IMR-90 (cell line): ENCODE measurements at regions not wholly inside any gene's neighbourhood (a gene's known extent, or its start where the extent isn't known, plus 50 kb on each side); places are given as distances from the start of the nearest gene placed in this dataset.

Experiments used
- ATAC-seq: fragments of 200-7000 bp; cut with Tn5 transposase; 2 replicates; pipeline ENCODE4 v1.9.1; 2020; ENCODE audit warnings: low read depth, mild to moderate bottlenecking, moderate library complexity
- BruUV-seq: library from RNA; stranded (reverse); fragments of 400-500 nt; replicated peaks from 2 replicates; lab custom pipeline; 2021; lab: Mats Ljungman, UMichigan
- CTCF ChIA-PET: fragments of 300-600 bp; formaldehyde crosslinking; extraction: SDS; loops from one replicate; lab custom pipeline; 2021; ENCODE audit warnings: antibody characterized with exemption; lab: Yijun Ruan, JAX
- POLR2A ChIA-PET: fragments of 300-600 bp; sonication (Branson Sonifier 250); formaldehyde crosslinking; loops from one replicate; lab custom pipeline; 2022; ENCODE audit warnings: antibody characterized with exemption; ENCODE audit not compliant: unreplicated experiment; lab: Charles Lee
- DNase-seq: peaks from one replicate; pipeline ENCODE4 v3.0.0; 2013
- H2AFZ ChIP-seq: replicated peaks from 2 replicates; pipeline ENCODE3; 2013; ENCODE audit warnings: low read length, mild to moderate bottlenecking; ENCODE audit not compliant: poor library complexity
- H2AK5ac ChIP-seq: 2 replicates; pipeline ENCODE4 v1.6.1; 2013; ENCODE audit warnings: low read depth, low read length, inconsistent platforms
- H2AK9ac ChIP-seq: replicated peaks from 2 replicates; pipeline ENCODE3; 2013; ENCODE audit warnings: mild to moderate bottlenecking, low read depth, low read length, moderate library complexity; ENCODE audit not compliant: poor library complexity
- H2BK120ac ChIP-seq: 2 replicates; pipeline ENCODE4 v1.6.1; 2013; ENCODE audit warnings: low read depth, low read length, inconsistent platforms
- H2BK15ac ChIP-seq: 3 replicates; pipeline ENCODE4 v1.6.1; 2013; ENCODE audit warnings: low read depth, low read length, inconsistent platforms
- H2BK20ac ChIP-seq: 2 replicates; pipeline ENCODE4 v1.6.1; 2013; ENCODE audit warnings: low read depth, mild to moderate bottlenecking, inconsistent platforms, low read length, moderate library complexity
- H2BK5ac ChIP-seq: 2 replicates; pipeline ENCODE4 v1.6.1; 2013; ENCODE audit warnings: mild to moderate bottlenecking, low read depth, low read length, inconsistent platforms; ENCODE audit not compliant: poor library complexity, severe bottlenecking
- H3K14ac ChIP-seq: replicated peaks from 2 replicates; pipeline ENCODE4 v1.6.1; 2013; ENCODE audit warnings: low read depth, low read length, inconsistent platforms
- H3K18ac ChIP-seq: 2 replicates; pipeline ENCODE4 v1.6.1; 2013; ENCODE audit warnings: low read depth, low read length, control low read depth
- H3K23ac ChIP-seq: 2 replicates; pipeline ENCODE4 v1.6.1; 2013; ENCODE audit warnings: low read depth, low read length, inconsistent platforms
- H3K27ac ChIP-seq: 2 replicates; pipeline ENCODE4 v1.5.1; 2013; ENCODE audit warnings: mild to moderate bottlenecking, control low read depth, low read length; ENCODE audit not compliant: insufficient read depth
- H3K27me3 ChIP-seq: 2 replicates; pipeline ENCODE4 v1.6.1; 2013; ENCODE audit warnings: low read length; ENCODE audit not compliant: control insufficient read depth, insufficient read depth
- H3K36me3 ChIP-seq: 2 replicates; pipeline ENCODE4 v1.6.1; 2013; ENCODE audit warnings: low read length, mixed read lengths; ENCODE audit not compliant: control insufficient read depth, insufficient read depth
- H3K4ac ChIP-seq: 2 replicates; pipeline ENCODE4 v1.6.1; 2013; ENCODE audit warnings: low read depth, low read length, inconsistent platforms
- H3K4me1 ChIP-seq: 2 replicates; pipeline ENCODE4 v1.6.1; 2013; ENCODE audit warnings: low read length, mixed read lengths; ENCODE audit not compliant: control insufficient read depth, insufficient read depth
- H3K4me2 ChIP-seq: 2 replicates; pipeline ENCODE4 v1.6.1; 2013; ENCODE audit warnings: low read depth, mild to moderate bottlenecking, control low read depth, low read length, moderate library complexity
- H3K4me3 ChIP-seq: 2 replicates; pipeline ENCODE4 v1.5.1; 2013; ENCODE audit warnings: low read depth, mild to moderate bottlenecking, control low read depth, low read length, moderate library complexity; ENCODE audit not compliant: insufficient read depth
- H3K56ac ChIP-seq: 2 replicates; pipeline ENCODE4 v1.6.1; 2013; ENCODE audit warnings: low read length, inconsistent platforms; ENCODE audit not compliant: insufficient read depth; ENCODE audit errors: extremely low read depth
- H3K79me1 ChIP-seq, 2 experiments: 2 replicates each; pipeline ENCODE4 v1.6.1; 2013; ENCODE audit warnings: low read length in 2 of 2, inconsistent platforms in 1 of 2, low read depth in 1 of 2
- H3K9ac ChIP-seq: 2 replicates; pipeline ENCODE4 v1.6.1; 2013; ENCODE audit warnings: low read depth, low read length, control low read depth
- H3K9me1 ChIP-seq: 2 replicates; pipeline ENCODE4 v1.6.1; 2013; ENCODE audit warnings: low read length, inconsistent platforms; ENCODE audit not compliant: insufficient read depth
- H3K9me3 ChIP-seq: 2 replicates; pipeline ENCODE4 v1.6.1; 2013; ENCODE audit warnings: low read length; ENCODE audit not compliant: control insufficient read depth, insufficient read depth
- H4K20me1 ChIP-seq: 2 replicates; pipeline ENCODE4 v1.6.1; 2013; ENCODE audit warnings: low read length, inconsistent platforms; ENCODE audit not compliant: insufficient read depth
- H4K5ac ChIP-seq: 2 replicates; pipeline ENCODE4 v1.6.1; 2013; ENCODE audit warnings: mild to moderate bottlenecking, low read depth, low read length, control low read depth
- H4K8ac ChIP-seq, 2 experiments: 2 replicates each; pipeline ENCODE4 v1.6.1; 2013; ENCODE audit warnings: low read depth in 2 of 2, low read length in 2 of 2, control low read depth in 1 of 2, inconsistent platforms in 1 of 2
- H4K91ac ChIP-seq: 2 replicates; pipeline ENCODE4 v1.6.1; 2013; ENCODE audit warnings: low read depth, low read length, inconsistent platforms; ENCODE audit not compliant: insufficient read depth
- MAZ ChIP-seq: IDR thresholded peaks from 2 replicates; pipeline ENCODE4 v1.6.1; 2012; ENCODE audit warnings: low read depth, mild to moderate bottlenecking, low read length, improper control_type of control experiment, moderate library complexity, borderline replicate concordance
- MXI1 ChIP-seq: IDR thresholded peaks from 2 replicates; pipeline ENCODE4 v1.6.1; 2012; ENCODE audit warnings: low read depth, mild to moderate bottlenecking, low read length, moderate library complexity, borderline replicate concordance
- WGBS, 2 experiments: methylation state at CpG; one replicate each; pipeline versions ENCODE4 v1.1.5 to v1.1.7; 2013; ENCODE audit warnings: missing lambda C conversion rate in 2 of 2; ENCODE audit not compliant: insufficient read length in 1 of 2; ENCODE audit errors: extremely low coverage in 2 of 2; 5-methylcytosine and 5-hydroxymethylcytosine counted together
- dilution Hi-C: fragments of 300-500 bp; cut with HindIII; formaldehyde crosslinking; loops from one replicate; pipeline ENCODE4 v1.14.3; 2018; ENCODE audit warnings: low sequenced_read_pairs; ENCODE audit not compliant: unreplicated experiment
- in situ Hi-C: fragments of 300-500 bp; cut with MboI; formaldehyde crosslinking; loops from 3 replicates; pipeline ENCODE4 v1.14.3; 2019; ENCODE audit warnings: low sequenced_read_pairs, inconsistent platforms, mixed read lengths
- intact Hi-C: fragments of 100-400 bp; cut with micrococcal nuclease; formaldehyde crosslinking; loops from 2 replicates; pipeline ENCODE4 v1.10.0; 2022

DNA sequence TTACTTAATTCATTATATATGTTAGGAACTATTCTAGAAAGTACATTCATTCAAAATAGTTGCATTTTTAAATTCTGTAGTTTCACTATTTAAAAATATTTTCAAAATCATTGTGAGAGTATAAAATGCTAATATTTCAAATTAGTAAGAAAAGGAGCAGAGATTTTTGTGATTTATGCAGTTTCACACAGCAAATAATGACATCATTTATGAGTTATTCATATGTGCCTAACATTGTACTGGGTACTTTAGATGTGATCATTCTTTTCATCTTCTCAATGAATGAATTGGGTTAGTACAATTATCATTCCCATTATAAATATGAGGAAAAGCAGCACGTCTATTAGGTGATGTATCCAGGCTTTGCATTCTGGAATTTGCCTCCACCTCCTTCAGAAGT is 1451.0 kb upstream of the IGFBP7 start:
- in situ Hi-C loops = no loop called here

More for the DNA sequence above, 1451.0 kb upstream of the IGFBP7 start:
- H2AK9ac ChIP-seq = no peak overlapping the region
- H4K5ac ChIP-seq = no peak overlapping the region
- no peak overlapping the region for H3K4ac ChIP-seq
- H3K18ac ChIP-seq = no peak overlapping the region
- no peaks in the 10 kb centered on the region for H3K79me1 ChIP-seq
- H3K9me3 ChIP-seq = no peaks in the 10 kb centered on the region
- H2BK15ac ChIP-seq = no peak overlapping the region
- H2AK5ac ChIP-seq = no peak overlapping the region
- no peaks in the 10 kb centered on the region for H3K4me1 ChIP-seq
- intact Hi-C loops (no loop called here), dilution Hi-C loops (no loop called here)
- no peak overlapping the region for H3K4me3 ChIP-seq
- H3K36me3 ChIP-seq = no peaks in the 10 kb centered on the region
- H3K27me3 ChIP-seq = no peaks in the 10 kb centered on the region
- no peak overlapping the region for H4K8ac ChIP-seq
- no peak overlapping the region for H3K9ac ChIP-seq
- no peaks in the 10 kb centered on the region for H4K20me1 ChIP-seq
- H2BK20ac ChIP-seq = no peak overlapping the region
- no peak overlapping the region for H2BK5ac ChIP-seq
- H3K23ac ChIP-seq = no peak overlapping the region
- no peak for ATAC-seq
- DNase-seq = no peak
- no peak overlapping the region for H3K4me2 ChIP-seq
- H3K9me1 ChIP-seq = no peaks in the 10 kb centered on the region
- ChIA-PET CTCF (no interaction called here), POLR2A (no interaction called here)
- no CpG with 5 or more reads among the region's 1 CpG for WGBS, 2 experiments
- no TSS peak for BruUV-seq
- no peak for TF ChIP-seq MAZ
- no peak for TF ChIP-seq MXI1
- H3K27ac ChIP-seq = no peak overlapping the region
- H4K91ac ChIP-seq = no peak overlapping the region
- H2AFZ ChIP-seq = no peak overlapping the region
- no peak overlapping the region for H3K56ac ChIP-seq
- H2BK120ac ChIP-seq = no peak overlapping the region
- H3K14ac ChIP-seq = no peak overlapping the region
